NCI-H2107 (cell line): ENCODE measurements at regions not wholly inside any gene's neighbourhood (a gene's known extent, or its start where the extent isn't known, plus 50 kb on each side); places are given as distances from the start of the nearest gene placed in this dataset.
"Not testable (repeated sequence)": the region's sequence is repeated elsewhere in the genome, so short reads cannot be mapped to it uniquely, and the experiment has no call there.

Experiments
- DNase-seq: peaks from one replicate; lab custom pipeline; 2025; lab: John Stamatoyannopoulos, UW

GRCh38 chr3:75394562-75395360 lies 269.4 kb upstream of the FRG2C start:
- not testable (repeated sequence) for DNase-seq

GRCh38 chr3:75395580-75396315 lies 268.4 kb upstream of the FRG2C start:
- DNase-seq = no peak

- no peak for DNase-seq
Observed at GRCh38 chr3:75396316-75396802, 267.8 kb upstream of the FRG2C start.

- not testable (repeated sequence) for DNase-seq
Observed at GRCh38 chr3:75397486-75397885, 266.6 kb upstream of the FRG2C start.

- not testable (repeated sequence) for DNase-seq
Observed at GRCh38 chr3:75422101-75422945, 241.8 kb upstream of the FRG2C start.

GRCh38 chr3:75425379-75425778 lies 238.7 kb upstream of the FRG2C start:
- not testable (repeated sequence) for DNase-seq

- DNase-seq = not testable (repeated sequence)
Observed at GRCh38 chr3:75427486-75427885, 236.6 kb upstream of the FRG2C start.

- DNase-seq = not testable (repeated sequence)
Observed at GRCh38 chr3:75427906-75428305, 236.2 kb upstream of the FRG2C start.

GRCh38 chr3:75429561-75430220 lies 234.4 kb upstream of the FRG2C start:
- peak; percentile 27 for DNase-seq

- DNase-seq = not testable (repeated sequence)
Observed at GRCh38 chr3:75430406-75430805, 233.7 kb upstream of the FRG2C start.

GRCh38 chr3:75431120-75431519 lies 233.0 kb upstream of the FRG2C start:
- not testable (repeated sequence) for DNase-seq

- DNase-seq = not testable (repeated sequence)
Observed at GRCh38 chr3:75432466-75432865, 231.7 kb upstream of the FRG2C start.

GRCh38 chr3:75432885-75433284 lies 231.2 kb upstream of the FRG2C start:
- DNase-seq = not testable (repeated sequence)

- DNase-seq = not testable (repeated sequence)
Observed at GRCh38 chr3:75433295-75433694, 230.8 kb upstream of the FRG2C start.

- DNase-seq = not testable (repeated sequence)
Observed at GRCh38 chr3:75434276-75434912, 229.7 kb upstream of the FRG2C start.

- DNase-seq = peak; percentile 97
Observed at GRCh38 chr3:75434913-75435793, 229.0 kb upstream of the FRG2C start.

- not testable (repeated sequence) for DNase-seq
Observed at GRCh38 chr3:75435794-75436400, 228.2 kb upstream of the FRG2C start.

GRCh38 chr3:75440986-75441385 lies 223.1 kb upstream of the FRG2C start:
- DNase-seq = not testable (repeated sequence)

GRCh38 chr3:75444634-75445033 lies 219.5 kb upstream of the FRG2C start:
- not testable (repeated sequence) for DNase-seq
